HFFc6 (cell line): ENCODE measurements at regions not wholly inside any gene's neighbourhood (a gene's known extent, or its start where the extent isn't known, plus 50 kb on each side); places are given as distances from the start of the nearest gene placed in this dataset.

ENCODE experiments used
- DNase-seq: peaks from one replicate; pipeline ENCODE4 v3.0.0-alpha.2; 2018
- H3K27ac Mint-ChIP-seq: 2 replicates; pipeline ENCODE4 v1.8.0; 2020; ENCODE audit warnings: mild to moderate bottlenecking, mixed read lengths
- H3K27me3 Mint-ChIP-seq: 2 replicates; pipeline ENCODE4 v1.8.0; 2021; ENCODE audit warnings: mild to moderate bottlenecking, moderate library complexity, mixed read lengths; ENCODE audit not compliant: insufficient read depth
- H3K36me3 Mint-ChIP-seq: 2 replicates; pipeline ENCODE4 v1.8.0; 2021; ENCODE audit warnings: low read depth, mixed read lengths
- H3K4me1 Mint-ChIP-seq: 2 replicates; pipeline ENCODE4 v1.8.0; 2020; ENCODE audit warnings: low read depth, mixed read lengths
- H3K4me3 Mint-ChIP-seq: 2 replicates; pipeline ENCODE4 v1.8.0; 2020; ENCODE audit warnings: mild to moderate bottlenecking, moderate library complexity, mixed read lengths
- H3K9me3 Mint-ChIP-seq: 2 replicates; pipeline ENCODE4 v1.8.0; 2020; ENCODE audit warnings: mild to moderate bottlenecking, mixed read lengths
- TF ChIP-seq, protein P1 (sequence below): fragments of 200-600 bp; sonication (generic); IDR thresholded peaks from 2 replicates; pipeline ENCODE4 v1.5.0; 2021; ENCODE audit warnings: antibody characterized with exemption, mild to moderate bottlenecking

DNA sequence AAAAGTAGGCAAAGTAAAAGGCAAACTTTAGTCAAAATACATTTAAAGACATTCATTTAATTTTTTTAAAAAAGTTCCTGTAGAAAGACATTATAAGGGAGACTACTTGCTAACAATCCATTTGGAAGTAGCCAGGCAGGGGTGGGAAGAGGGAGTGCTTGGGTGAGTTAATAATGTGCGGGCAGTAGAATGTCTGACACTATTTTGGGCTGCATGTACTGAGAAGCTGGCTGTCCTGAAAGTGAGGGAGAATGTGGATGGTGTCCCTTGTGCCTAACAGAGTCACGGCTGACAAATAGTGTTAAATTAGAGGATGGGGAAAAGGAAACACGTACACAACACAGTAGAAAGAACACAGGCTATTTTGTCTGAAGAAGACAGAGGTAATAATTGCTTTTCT lies 142.5 kb downstream of the LCA5 start:
- Mint-ChIP-seq H3K9me3 (peaks cover 6% of the 10 kb centered on the region), H3K27me3 (no peaks in the 10 kb centered on the region; the same call in 1 of the 2 replicates), H3K36me3 (no peaks in the 10 kb centered on the region), H3K27ac (no peak overlapping the region), H3K4me1 (no peaks in the 10 kb centered on the region), H3K4me3 (no peak overlapping the region)
- DNase-seq = no peak
- TF ChIP-seq, protein P1, sequence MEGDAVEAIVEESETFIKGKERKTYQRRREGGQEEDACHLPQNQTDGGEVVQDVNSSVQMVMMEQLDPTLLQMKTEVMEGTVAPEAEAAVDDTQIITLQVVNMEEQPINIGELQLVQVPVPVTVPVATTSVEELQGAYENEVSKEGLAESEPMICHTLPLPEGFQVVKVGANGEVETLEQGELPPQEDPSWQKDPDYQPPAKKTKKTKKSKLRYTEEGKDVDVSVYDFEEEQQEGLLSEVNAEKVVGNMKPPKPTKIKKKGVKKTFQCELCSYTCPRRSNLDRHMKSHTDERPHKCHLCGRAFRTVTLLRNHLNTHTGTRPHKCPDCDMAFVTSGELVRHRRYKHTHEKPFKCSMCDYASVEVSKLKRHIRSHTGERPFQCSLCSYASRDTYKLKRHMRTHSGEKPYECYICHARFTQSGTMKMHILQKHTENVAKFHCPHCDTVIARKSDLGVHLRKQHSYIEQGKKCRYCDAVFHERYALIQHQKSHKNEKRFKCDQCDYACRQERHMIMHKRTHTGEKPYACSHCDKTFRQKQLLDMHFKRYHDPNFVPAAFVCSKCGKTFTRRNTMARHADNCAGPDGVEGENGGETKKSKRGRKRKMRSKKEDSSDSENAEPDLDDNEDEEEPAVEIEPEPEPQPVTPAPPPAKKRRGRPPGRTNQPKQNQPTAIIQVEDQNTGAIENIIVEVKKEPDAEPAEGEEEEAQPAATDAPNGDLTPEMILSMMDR = no peak

- TF ChIP-seq, protein P1 = no peak
- no peak overlapping the region for H3K4me3 Mint-ChIP-seq
- DNase-seq = no peak
- no peaks in the 10 kb centered on the region for H3K36me3 Mint-ChIP-seq
- H3K27me3 Mint-ChIP-seq = no peaks in the 10 kb centered on the region; the same call in 1 of the 2 replicates
- no peaks in the 10 kb centered on the region for H3K4me1 Mint-ChIP-seq
- H3K27ac Mint-ChIP-seq = no peak overlapping the region
- H3K9me3 Mint-ChIP-seq = peaks cover 6% of the 10 kb centered on the region
These were observed 145.1 kb downstream of the LCA5 start for GRCh38 chr6:79392094-79392493.

DNA sequence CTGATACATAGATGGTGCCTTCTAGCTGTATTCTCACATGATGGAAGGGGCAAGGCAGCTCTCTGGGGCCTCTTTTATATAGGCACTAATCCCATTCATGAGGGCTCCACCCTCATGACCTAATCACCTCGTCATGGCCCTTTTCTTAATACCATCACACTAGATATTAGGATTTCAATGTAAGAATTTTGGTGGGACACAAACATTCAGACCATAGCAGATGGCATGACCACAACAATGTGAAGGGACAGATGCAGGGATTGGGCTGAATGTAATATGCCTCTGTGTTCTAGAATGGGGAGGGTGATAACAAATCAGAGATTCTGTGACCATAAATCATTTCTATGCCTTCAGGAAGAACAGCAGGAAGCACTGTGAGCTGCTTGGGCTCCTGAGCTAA lies 145.8 kb downstream of the LCA5 start:
- peaks cover 6% of the 10 kb centered on the region for H3K9me3 Mint-ChIP-seq
- no peak for DNase-seq
- H3K4me1 Mint-ChIP-seq = no peaks in the 10 kb centered on the region
- no peak overlapping the region for H3K4me3 Mint-ChIP-seq
- no peak overlapping the region for H3K27ac Mint-ChIP-seq
- TF ChIP-seq, protein P1 = no peak
- no peaks in the 10 kb centered on the region for H3K36me3 Mint-ChIP-seq
- H3K27me3 Mint-ChIP-seq = no peaks in the 10 kb centered on the region; the same call in 1 of the 2 replicates

GRCh38 chr6:79385893-79386292 lies 151.3 kb downstream of the LCA5 start:
- Mint-ChIP-seq H3K4me3 (no peak overlapping the region), H3K36me3 (no peaks in the 10 kb centered on the region), H3K27me3 (no peaks in the 10 kb centered on the region; the same call in 1 of the 2 replicates), H3K9me3 (peaks cover 14% of the 10 kb centered on the region; the same call in 1 of the 2 replicates), H3K4me1 (no peaks in the 10 kb centered on the region), H3K27ac (no peak overlapping the region)
- TF ChIP-seq, protein P1 = no peak
- DNase-seq = no peak

GRCh38 chr6:79385333-79385732 lies 150.9 kb upstream of the HMGN3 start:
- H3K4me1 Mint-ChIP-seq = no peaks in the 10 kb centered on the region
- no peaks in the 10 kb centered on the region; the same call in 1 of the 2 replicates for H3K27me3 Mint-ChIP-seq
- DNase-seq = no peak
- no peak overlapping the region for H3K4me3 Mint-ChIP-seq
- TF ChIP-seq, protein P1 = no peak
- H3K27ac Mint-ChIP-seq = no peak overlapping the region
- H3K36me3 Mint-ChIP-seq = no peaks in the 10 kb centered on the region
- H3K9me3 Mint-ChIP-seq = peaks cover 18% of the 10 kb centered on the region; the same call in 1 of the 2 replicates

GRCh38 chr6:79384845-79385244 lies 150.4 kb upstream of the HMGN3 start:
- H3K27me3 Mint-ChIP-seq = no peaks in the 10 kb centered on the region; the same call in 1 of the 2 replicates
- DNase-seq = no peak
- TF ChIP-seq, protein P1 = no peak
- no peak overlapping the region for H3K27ac Mint-ChIP-seq
- peaks cover 18% of the 10 kb centered on the region for H3K9me3 Mint-ChIP-seq
- no peak overlapping the region for H3K4me3 Mint-ChIP-seq
- H3K36me3 Mint-ChIP-seq = no peaks in the 10 kb centered on the region
- H3K4me1 Mint-ChIP-seq = no peaks in the 10 kb centered on the region
